HepG2 (cell line): ENCODE measurements at regions not wholly inside any gene's neighbourhood (a gene's known extent, or its start where the extent isn't known, plus 50 kb on each side); places are given as distances from the start of the nearest gene placed in this dataset.
A peak's percentile ranks its signal among the peaks of the same experiment; 100 is the strongest.

Source experiments
- CEBPG ChIP-seq: IDR thresholded peaks from 2 replicates; pipeline ENCODE4 v1.6.1; 2016
- HNRNPH1 ChIP-seq: fragments of 200-400 bp; formaldehyde crosslinking; optimal IDR thresholded peaks from 2 replicates; pipeline ENCODE3; 2017; ENCODE audit warnings: mild to moderate bottlenecking, low read depth, low read length
- HNRNPUL1 ChIP-seq: fragments of 200-400 bp; formaldehyde crosslinking; IDR thresholded peaks from 2 replicates; pipeline ENCODE4 v1.6.1; 2017; ENCODE audit warnings: low read depth, mild to moderate bottlenecking, low read length, moderate library complexity
- NFE2 ChIP-seq: sonication (generic); formaldehyde crosslinking; IDR thresholded peaks from 2 replicates; pipeline ENCODE4 v1.4.0; 2020; ENCODE audit warnings: missing genetic modification reagents
- PAXIP1 ChIP-seq: sonication (generic); formaldehyde crosslinking; conservative IDR thresholded peaks from 2 replicates; pipeline ENCODE4 v1.4.0; 2020; ENCODE audit warnings: mild to moderate bottlenecking, missing genetic modification reagents, moderate library complexity
- POLR2G ChIP-seq: fragments of 200-400 bp; formaldehyde crosslinking; IDR thresholded peaks from 2 replicates; pipeline ENCODE4 v1.6.1; 2018; ENCODE audit warnings: mild to moderate bottlenecking, low read depth, low read length, moderate library complexity
- SAP130 ChIP-seq: IDR thresholded peaks from 2 replicates; pipeline ENCODE4 v1.6.1; 2016; ENCODE audit warnings: low read depth
- SOX5 ChIP-seq: IDR thresholded peaks from 2 replicates; pipeline ENCODE4 v1.6.1; 2016; ENCODE audit warnings: borderline replicate concordance
- SP2 ChIP-seq: sonication (generic); formaldehyde crosslinking; IDR thresholded peaks from 2 replicates; pipeline ENCODE4 v1.5.1; 2020; ENCODE audit warnings: mild to moderate bottlenecking, missing genetic modification reagents
- ZFP91 ChIP-seq: sonication (generic); formaldehyde crosslinking; IDR thresholded peaks from 2 replicates; pipeline ENCODE4 v1.9.0; 2022; ENCODE audit warnings: missing genetic modification reagents, mild to moderate bottlenecking, borderline replicate concordance
- ZHX1 ChIP-seq: sonication (generic); formaldehyde crosslinking; IDR thresholded peaks from 2 replicates; pipeline ENCODE4 v1.8.1; 2022; ENCODE audit warnings: low read depth, mild to moderate bottlenecking, missing genetic modification reagents
- ZNF121 ChIP-seq: sonication (generic); formaldehyde crosslinking; IDR thresholded peaks from 2 replicates; pipeline ENCODE4 v1.5.0; 2020; ENCODE audit warnings: mild to moderate bottlenecking, missing genetic modification reagents
- ZNF205 ChIP-seq: IDR thresholded peaks from 2 replicates; pipeline ENCODE4 v1.6.1; 2018; ENCODE audit warnings: missing biosample characterization, missing genetic modification reagents
- ZNF24 ChIP-seq: fragments of 450-650 bp; IDR thresholded peaks from 2 replicates; pipeline ENCODE4 v1.6.1; 2017; ENCODE audit warnings: antibody characterized with exemption, mild to moderate bottlenecking
- ZNF256 ChIP-seq: sonication (generic); formaldehyde crosslinking; conservative IDR thresholded peaks from 2 replicates; pipeline ENCODE4 v1.4.0; 2020; ENCODE audit warnings: missing genetic modification reagents
- ZNF260 ChIP-seq: sonication (generic); formaldehyde crosslinking; IDR thresholded peaks from 2 replicates; pipeline ENCODE4 v1.4.0; 2020; ENCODE audit warnings: missing genetic modification reagents, low read depth, mild to moderate bottlenecking, borderline replicate concordance
- ZNF264 ChIP-seq: sonication (generic); formaldehyde crosslinking; IDR thresholded peaks from 2 replicates; pipeline ENCODE4 v1.4.0; 2020; ENCODE audit warnings: missing genetic modification reagents
- ZNF597 ChIP-seq: sonication (generic); formaldehyde crosslinking; IDR thresholded peaks from 2 replicates; pipeline ENCODE4 v1.5.0; 2020; ENCODE audit warnings: missing genetic modification reagents
- ZSCAN22 ChIP-seq: sonication (generic); formaldehyde crosslinking; IDR thresholded peaks from 2 replicates; pipeline ENCODE4 v1.4.0; 2020; ENCODE audit warnings: mild to moderate bottlenecking, missing genetic modification reagents

- TF ChIP-seq ZSCAN22 = no peak
- TF ChIP-seq NFE2 (CRISPR knock-in tag) = no peak
- no peak for TF ChIP-seq ZNF260 (CRISPR knock-in tag)
- no peak for TF ChIP-seq HNRNPH1
- TF ChIP-seq ZNF256 (CRISPR knock-in tag) = no peak
- no peak for TF ChIP-seq ZHX1 (CRISPR knock-in tag)
- TF ChIP-seq ZNF264 = no peak; the same call in 1 of the 2 replicates
- no peak for TF ChIP-seq ZFP91 (CRISPR knock-in tag)
- peak; percentile 97 for TF ChIP-seq PAXIP1
- no peak for TF ChIP-seq HNRNPUL1
- TF ChIP-seq ZNF121 (CRISPR knock-in tag) = no peak
- peak; percentile 66 for TF ChIP-seq SOX5
- TF ChIP-seq POLR2G = no peak
- TF ChIP-seq SAP130 (CRISPR knock-in tag) = peak; percentile 73
- TF ChIP-seq SP2 (CRISPR knock-in tag) = no peak
- TF ChIP-seq ZNF597 = no peak
- TF ChIP-seq ZNF205 (CRISPR knock-in tag) = no peak
- peak; percentile 74 for TF ChIP-seq CEBPG (CRISPR knock-in tag)
- TF ChIP-seq ZNF24 = 0 out of 2 replicates have a peak, but pooled peaks have one; percentile 46
These were observed 63.0 kb upstream of the SELENOP start (continued) for GRCh38 chr5:42874621-42875198.
